ENCODE measurements at regions not wholly inside any gene's neighbourhood (a gene's known extent, or its start where the extent isn't known, plus 50 kb on each side); places are given as distances from the start of the nearest gene placed in this dataset.

DNA sequence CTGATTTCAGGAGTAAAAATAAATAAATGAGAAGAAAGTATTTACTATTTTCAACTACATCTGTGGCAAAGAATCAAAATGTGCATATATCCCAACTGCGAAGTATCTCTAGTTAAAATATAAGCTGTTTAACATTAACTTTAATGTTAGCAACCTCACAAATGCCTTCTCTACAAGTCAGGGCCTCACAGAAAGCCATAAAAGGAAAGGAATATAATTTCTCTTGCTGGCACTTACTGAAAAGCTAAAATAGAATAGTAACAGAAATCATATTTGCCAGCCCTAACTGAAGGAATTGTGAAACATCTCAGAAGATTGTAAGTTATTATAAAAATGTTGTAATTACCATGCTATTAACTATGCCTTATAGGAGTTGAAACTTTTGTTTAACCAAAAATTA lies 65.1 kb upstream of the MBNL1 start:
- H3K4me1 ChIP-seq (ENCODE audit: insufficient read depth, low read length, poor library complexity, severe bottlenecking): peaks cover 79% of the 10 kb centered on the region
- no peaks in the 10 kb centered on the region for H3K27me3 ChIP-seq (ENCODE audit: insufficient read depth, low read length, poor library complexity, severe bottlenecking)
- H3K9me3 ChIP-seq (ENCODE audit: insufficient read depth, low read depth, low read length): no peaks in the 10 kb centered on the region
- H3K4me2 ChIP-seq (ENCODE audit: low read depth, low read length, poor library complexity, severe bottlenecking): peak overlapping the region; percentile 94
- H3K79me2 ChIP-seq (ENCODE audit: insufficient read depth, low read length): peaks cover 5% of the 10 kb centered on the region; the same call in 1 of the 2 replicates
- no peaks in the 10 kb centered on the region for H4K20me1 ChIP-seq (ENCODE audit: insufficient read depth, low read length, poor library complexity, severe bottlenecking)
- peak overlapping the region; percentile 94 for H2AFZ ChIP-seq (ENCODE audit: low read length)
- H3K9ac ChIP-seq (ENCODE audit: low read depth, low read length, poor library complexity, severe bottlenecking): peak overlapping the region; percentile 78
- 0 out of 2 replicates have a peak, but pooled peaks cover 10% of the 10 kb centered on the region for H3F3A ChIP-seq (ENCODE audit: low read depth)
- no peaks in the 10 kb centered on the region for H3K36me3 ChIP-seq (ENCODE audit: insufficient read depth, low read length)
- H3K9me2 ChIP-seq (replicated peaks; ENCODE audit: low read depth, low read length): no peaks in the 10 kb centered on the region
- H3K4me3 ChIP-seq (ENCODE audit: low read length, poor library complexity, severe bottlenecking): peak overlapping the region; percentile 72
- no peak for TF ChIP-seq EZH2phosphoT487 (IDR thresholded peaks at IDR 0.05; ENCODE audit: borderline replicate concordance)
- TF ChIP-seq, protein P1, sequence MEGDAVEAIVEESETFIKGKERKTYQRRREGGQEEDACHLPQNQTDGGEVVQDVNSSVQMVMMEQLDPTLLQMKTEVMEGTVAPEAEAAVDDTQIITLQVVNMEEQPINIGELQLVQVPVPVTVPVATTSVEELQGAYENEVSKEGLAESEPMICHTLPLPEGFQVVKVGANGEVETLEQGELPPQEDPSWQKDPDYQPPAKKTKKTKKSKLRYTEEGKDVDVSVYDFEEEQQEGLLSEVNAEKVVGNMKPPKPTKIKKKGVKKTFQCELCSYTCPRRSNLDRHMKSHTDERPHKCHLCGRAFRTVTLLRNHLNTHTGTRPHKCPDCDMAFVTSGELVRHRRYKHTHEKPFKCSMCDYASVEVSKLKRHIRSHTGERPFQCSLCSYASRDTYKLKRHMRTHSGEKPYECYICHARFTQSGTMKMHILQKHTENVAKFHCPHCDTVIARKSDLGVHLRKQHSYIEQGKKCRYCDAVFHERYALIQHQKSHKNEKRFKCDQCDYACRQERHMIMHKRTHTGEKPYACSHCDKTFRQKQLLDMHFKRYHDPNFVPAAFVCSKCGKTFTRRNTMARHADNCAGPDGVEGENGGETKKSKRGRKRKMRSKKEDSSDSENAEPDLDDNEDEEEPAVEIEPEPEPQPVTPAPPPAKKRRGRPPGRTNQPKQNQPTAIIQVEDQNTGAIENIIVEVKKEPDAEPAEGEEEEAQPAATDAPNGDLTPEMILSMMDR (conservative IDR thresholded peaks at IDR 0.05; ENCODE audit: low read length): no peak

DNA sequence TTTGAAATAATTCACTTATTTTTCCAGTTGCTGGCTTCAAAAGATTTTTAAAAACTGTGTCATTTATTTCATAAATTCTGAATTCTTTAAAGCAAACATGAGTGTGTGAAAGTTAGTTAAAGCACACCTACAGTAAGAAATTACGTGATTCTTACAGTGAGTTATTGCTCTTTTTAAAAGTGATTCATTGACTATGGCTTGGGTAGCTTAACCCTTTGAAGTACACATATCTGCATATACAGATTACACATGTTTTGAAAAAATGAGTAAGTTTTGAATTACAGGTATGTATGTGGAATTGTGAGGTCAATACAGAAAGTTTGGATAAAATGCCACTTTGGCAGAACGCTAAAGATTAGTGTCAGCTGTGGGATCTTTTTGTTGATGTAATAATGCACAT lies 64.5 kb upstream of the MBNL1 start:
- Histone ChIP-seq H3K4me1 (ENCODE audit: insufficient read depth, low read length, poor library complexity, severe bottlenecking) (peaks cover 79% of the 10 kb centered on the region), H4K20me1 (ENCODE audit: insufficient read depth, low read length, poor library complexity, severe bottlenecking) (no peaks in the 10 kb centered on the region), H2AFZ (ENCODE audit: low read length) (no peak overlapping the region), H3K79me2 (ENCODE audit: insufficient read depth, low read length) (peaks cover 5% of the 10 kb centered on the region; the same call in 1 of the 2 replicates), H3K27me3 (ENCODE audit: insufficient read depth, low read length, poor library complexity, severe bottlenecking) (no peaks in the 10 kb centered on the region), H3K9me2 (replicated peaks; ENCODE audit: low read depth, low read length) (no peaks in the 10 kb centered on the region), H3K9ac (ENCODE audit: low read depth, low read length, poor library complexity, severe bottlenecking) (peak overlapping the region; percentile 78), H3K4me2 (ENCODE audit: low read depth, low read length, poor library complexity, severe bottlenecking) (peak overlapping the region; percentile 94), H3K9me3 (ENCODE audit: insufficient read depth, low read depth, low read length) (no peaks in the 10 kb centered on the region), H3K36me3 (ENCODE audit: insufficient read depth, low read length) (no peaks in the 10 kb centered on the region), H3K4me3 (ENCODE audit: low read length, poor library complexity, severe bottlenecking) (peak overlapping the region; percentile 72), H3F3A (ENCODE audit: low read depth) (0 out of 2 replicates have a peak, but pooled peaks cover 10% of the 10 kb centered on the region)
- TF ChIP-seq EZH2phosphoT487 (IDR thresholded peaks at IDR 0.05; ENCODE audit: borderline replicate concordance): no peak
- TF ChIP-seq, protein P1 (conservative IDR thresholded peaks at IDR 0.05; ENCODE audit: low read length): no peak

- H3K36me3 ChIP-seq (ENCODE audit: insufficient read depth, low read length): no peaks in the 10 kb centered on the region
- H3F3A ChIP-seq (ENCODE audit: low read depth): 0 out of 2 replicates have a peak, but pooled peaks cover 5% of the 10 kb centered on the region
- no peaks in the 10 kb centered on the region for H4K20me1 ChIP-seq (ENCODE audit: insufficient read depth, low read length, poor library complexity, severe bottlenecking)
- H3K4me1 ChIP-seq (ENCODE audit: insufficient read depth, low read length, poor library complexity, severe bottlenecking): peaks cover 74% of the 10 kb centered on the region
- H3K9ac ChIP-seq (ENCODE audit: low read depth, low read length, poor library complexity, severe bottlenecking): peak overlapping the region; percentile 78
- H3K79me2 ChIP-seq (ENCODE audit: insufficient read depth, low read length): peaks cover 5% of the 10 kb centered on the region; the same call in 1 of the 2 replicates
- peak overlapping the region; percentile 78 for H2AFZ ChIP-seq (ENCODE audit: low read length)
- H3K4me2 ChIP-seq (ENCODE audit: low read depth, low read length, poor library complexity, severe bottlenecking): peak overlapping the region; percentile 94
- no peaks in the 10 kb centered on the region for H3K27me3 ChIP-seq (ENCODE audit: insufficient read depth, low read length, poor library complexity, severe bottlenecking)
- peak overlapping the region; percentile 72 for H3K4me3 ChIP-seq (ENCODE audit: low read length, poor library complexity, severe bottlenecking)
- no peaks in the 10 kb centered on the region for H3K9me2 ChIP-seq (replicated peaks; ENCODE audit: low read depth, low read length)
- no peaks in the 10 kb centered on the region for H3K9me3 ChIP-seq (ENCODE audit: insufficient read depth, low read depth, low read length)
- TF ChIP-seq, protein P1 (conservative IDR thresholded peaks at IDR 0.05; ENCODE audit: low read length): no peak
- no peak for TF ChIP-seq EZH2phosphoT487 (IDR thresholded peaks at IDR 0.05; ENCODE audit: borderline replicate concordance)
Measured at GRCh38 chr3:152205097-152205593, 63.6 kb upstream of the MBNL1 start.

All from Loucy (cell line).